Prostate gland (tissue), 2 donors: ENCODE measurements at regions not wholly inside any gene's neighbourhood (a gene's known extent, or its start where the extent isn't known, plus 50 kb on each side); places are given as distances from the start of the nearest gene placed in this dataset.
A peak's percentile ranks its signal among the peaks of the same experiment; 100 is the strongest.
"Not testable (repeated sequence)": the region's sequence is repeated elsewhere in the genome, so short reads cannot be mapped to it uniquely, and the experiment has no call there.

ENCODE experiments used
- DNase-seq: peaks from one replicate; pipeline ENCODE4 v3.0.0-alpha.2; 2019; ENCODE audit warnings: low spot score
- H3K27ac ChIP-seq, 2 donors: fragments of 200-600 bp; sonication (generic); 2 replicates each; pipeline ENCODE4 v1.5.1; 2017 to 2019
- H3K27me3 ChIP-seq: fragments of 200-600 bp; sonication (generic); replicated peaks from 2 replicates; pipeline ENCODE4 v1.5.1; 2019; ENCODE audit not compliant: insufficient read depth
- H3K36me3 ChIP-seq, 2 donors: fragments of 200-600 bp; sonication (generic); 1 replicate in 1 of 2; 2 replicates in 1 of 2; pipeline versions ENCODE4 v1.5.1 to v1.8.1; 2017 to 2019
- H3K4me1 ChIP-seq: fragments of 200-600 bp; sonication (generic); replicated peaks from 2 replicates; pipeline ENCODE4 v1.5.1; 2019
- H3K4me3 ChIP-seq, 2 donors: fragments of 200-600 bp; sonication (generic); 2 replicates each; pipeline ENCODE4 v1.5.1; 2017 to 2019
- H3K9me3 ChIP-seq: fragments of 200-600 bp; sonication (generic); 2 replicates; pipeline ENCODE4 v1.5.1; 2017
- CTCF ChIP-seq, 4 experiments: fragments of 200-600 bp in 2 of 4; fragments of 450-650 bp in 2 of 4; sonication (generic) in 2 of 4; IDR thresholded peaks; 1 replicate in 3 of 4; 2 replicates in 1 of 4; pipeline ENCODE4 v1.5.1; 2016 to 2019; ENCODE audit warnings: antibody characterized with exemption in 4 of 4, mild to moderate bottlenecking in 2 of 4, moderate library complexity in 2 of 4
- POLR2A ChIP-seq: fragments of 450-650 bp; IDR thresholded peaks from one replicate; pipeline ENCODE4 v1.6.1; 2016; ENCODE audit warnings: antibody characterized with exemption, mild to moderate bottlenecking
- POLR2AphosphoS5 ChIP-seq: sonication (generic); formaldehyde crosslinking; IDR thresholded peaks from one replicate; pipeline ENCODE4 v1.6.1; 2017; ENCODE audit warnings: antibody characterized with exemption
- WGBS: methylation state at CpG from one replicate; pipeline ENCODE4 v1.1.5; 2018; 5-methylcytosine and 5-hydroxymethylcytosine counted together
- intact Hi-C: fragments of 100-400 bp; cut with DNase I; formaldehyde crosslinking; loops from one replicate; pipeline ENCODE4 v1.14.2; 2022

- Histone ChIP-seq H3K27me3 (no peaks in the 10 kb centered on the region), H3K9me3 (no peaks in the 10 kb centered on the region), H3K27ac (no peak overlapping the region), H3K36me3 (no peaks in the 10 kb centered on the region), H3K4me3 (no peak overlapping the region), H3K4me1 (no peaks in the 10 kb centered on the region)
- WGBS = 73% methylated on average over 5 of the region's 5 CpGs
- intact Hi-C loops = no loop called here
- TF ChIP-seq POLR2AphosphoS5 = no peak
- TF ChIP-seq CTCF (IDR thresholded peaks at IDR 0.05) = no peak
- TF ChIP-seq POLR2A = no peak
- DNase-seq = no peak
Observed at GRCh38 chr11:47928426-47928825, 51.9 kb upstream of the PTPRJ start.

- H3K4me1 ChIP-seq = no peaks in the 10 kb centered on the region
- peak; percentile 74 for TF ChIP-seq POLR2AphosphoS5
- TF ChIP-seq POLR2A = no peak
- 18% methylated on average over 8 of the region's 8 CpGs for WGBS
- H3K4me3 ChIP-seq = no peak overlapping the region
- H3K36me3 ChIP-seq = no peaks in the 10 kb centered on the region
- peak overlapping the region; percentile 41 to 47 for H3K27ac ChIP-seq
- intact Hi-C loops = no loop called here
- H3K9me3 ChIP-seq = no peaks in the 10 kb centered on the region
- H3K27me3 ChIP-seq = no peaks in the 10 kb centered on the region
- peak; percentile 72 for DNase-seq
Observed at GRCh38 chr11:47924184-47924691, 56.1 kb upstream of the PTPRJ start.

- DNase-seq = peak; percentile 19
- WGBS = 31% methylated on average over 4 of the region's 4 CpGs
- TF ChIP-seq POLR2AphosphoS5 = no peak
- TF ChIP-seq CTCF (IDR thresholded peaks at IDR 0.05) = no peak
- TF ChIP-seq POLR2A = no peak
- Histone ChIP-seq H3K9me3 (no peaks in the 10 kb centered on the region), H3K4me3 (no peak overlapping the region), H3K27me3 (no peaks in the 10 kb centered on the region), H3K4me1 (no peaks in the 10 kb centered on the region), H3K36me3 (no peaks in the 10 kb centered on the region), H3K27ac (peak overlapping the region in 1 of 2 donors; percentile 47)
- intact Hi-C loops = no loop called here
Observed at GRCh38 chr11:47923667-47924066, 56.7 kb upstream of the PTPRJ start.

- 98% methylated on average over 6 of the region's 6 CpGs for WGBS
- H3K36me3 ChIP-seq, H3K27me3 ChIP-seq, H3K4me1 ChIP-seq, DNase-seq, intact Hi-C loops, H3K9me3 ChIP-seq, H3K27ac ChIP-seq, H3K4me3 ChIP-seq: not testable (repeated sequence)
Observed at GRCh38 chr11:47921080-47921555, 59.2 kb upstream of the PTPRJ start.

GRCh38 chr11:47918882-47919495 is 61.4 kb upstream of the PTPRJ start:
- intact Hi-C loops = no loop called here
- Histone ChIP-seq H3K4me3 (no peak overlapping the region), H3K4me1 (no peaks in the 10 kb centered on the region), H3K9me3 (no peaks in the 10 kb centered on the region), H3K27me3 (no peaks in the 10 kb centered on the region), H3K27ac (no peak overlapping the region), H3K36me3 (no peaks in the 10 kb centered on the region)
- WGBS = 74% methylated on average over 4 of the region's 4 CpGs
- DNase-seq = no peak
- TF ChIP-seq CTCF (IDR thresholded peaks at IDR 0.05) (no peak), POLR2AphosphoS5 (no peak), POLR2A (no peak)

GRCh38 chr11:47918370-47918690 is 62.0 kb upstream of the PTPRJ start:
- intact Hi-C loops = no loop called here
- H3K9me3 ChIP-seq = no peaks in the 10 kb centered on the region
- H3K36me3 ChIP-seq = no peaks in the 10 kb centered on the region
- 27% methylated on average over 3 of the region's 3 CpGs for WGBS
- no peak for TF ChIP-seq POLR2A
- TF ChIP-seq CTCF (IDR thresholded peaks at IDR 0.05) = no peak
- H3K27me3 ChIP-seq = no peaks in the 10 kb centered on the region
- DNase-seq = no peak
- no peak overlapping the region for H3K4me3 ChIP-seq
- peak overlapping the region; percentile 54 to 58 for H3K27ac ChIP-seq
- H3K4me1 ChIP-seq = no peaks in the 10 kb centered on the region
